ENCODE measurements at regions not wholly inside any gene's neighbourhood (a gene's known extent, or its start where the extent isn't known, plus 50 kb on each side); places are given as distances from the start of the nearest gene placed in this dataset.

- TF ChIP-seq CTCF (IDR thresholded peaks at IDR 0.05) (no peak), POLR2AphosphoS5 (IDR thresholded peaks at IDR 0.05) (no peak), POLR2A (IDR thresholded peaks at IDR 0.05) (no peak), EP300 (IDR thresholded peaks at IDR 0.05) (no peak)
Measured at GRCh38 chr2:155645791-155646190, 686.7 kb downstream of the NR4A2 start.

All from sigmoid colon (tissue), 4 donors.